HepG2 (cell line): ENCODE measurements at regions not wholly inside any gene's neighbourhood (a gene's known extent, or its start where the extent isn't known, plus 50 kb on each side); places are given as distances from the start of the nearest gene placed in this dataset.

ENCODE experiments used
- ATAC-seq: fragments of 200-7000 bp; cut with Tn5 transposase; 3 replicates; pipeline ENCODE4 v1.9.1; 2020; ENCODE audit warnings: mild to moderate bottlenecking, moderate library complexity
- BruUV-seq: library from RNA; stranded (reverse); fragments of 400-500 nt; replicated peaks from 2 replicates; lab custom pipeline; 2021; lab: Mats Ljungman, UMichigan
- CTCF ChIA-PET: fragments of 300-600 bp; formaldehyde crosslinking; extraction: SDS; loops from one replicate; lab custom pipeline; 2021; ENCODE audit warnings: low total read pairs, inconsistent platforms, low intra/inter-chr PET ratio; lab: Yijun Ruan, JAX
- POLR2A ChIA-PET: fragments of 350-600 bp; sonication (Branson Sonifier 250); formaldehyde crosslinking; loops from one replicate; lab custom pipeline; 2020; ENCODE audit warnings: antibody characterized with exemption, inconsistent platforms; lab: Yijun Ruan, JAX
- DNase-seq: peaks from one replicate; pipeline ENCODE4 v3.0.0-alpha.2; 2015; ENCODE audit warnings: low spot score
- FAIRE-seq: peaks from 3 replicates; lab custom pipeline; 2011; peaks lifted over from hg19 to GRCh38; lab: Jason Lieb, UNC
- H2AFZ ChIP-seq: one replicate; pipeline ENCODE4 v1.6.1; 2011; ENCODE audit warnings: low read length, inconsistent platforms
- H3K27ac ChIP-seq: fragments of 300-600 bp; 3 replicates; pipeline ENCODE4 v1.8.0; 2011; ENCODE audit warnings: mixed run types, mild to moderate bottlenecking, mixed read lengths, low read length, inconsistent platforms; ENCODE audit not compliant: insufficient read depth; ENCODE audit errors: extremely low read length
- H3K27me3 ChIP-seq, 2 experiments: fragments of 200-600 bp in 1 of 2; 2 replicates in 1 of 2; 3 replicates in 1 of 2; pipeline versions ENCODE4 v1.6.0 to v1.8.0; 2011; ENCODE audit warnings: low read length in 2 of 2, mild to moderate bottlenecking in 2 of 2, moderate library complexity in 2 of 2, inconsistent platforms in 1 of 2; ENCODE audit not compliant: insufficient read depth in 2 of 2, control insufficient read depth in 1 of 2
- H3K36me3 ChIP-seq, 2 experiments: fragments of 200-600 bp in 1 of 2; replicated peaks in 1 of 2; 2 replicates in 1 of 2; 3 replicates in 1 of 2; pipeline versions ENCODE4 v1.5.1 to v1.8.0; 2011; ENCODE audit warnings: low read length in 2 of 2, inconsistent platforms in 1 of 2; ENCODE audit not compliant: insufficient read depth in 2 of 2, control insufficient read depth in 1 of 2
- H3K4me1 ChIP-seq: 2 replicates; pipeline ENCODE4 v1.5.1; 2012; ENCODE audit warnings: low read length, inconsistent platforms; ENCODE audit not compliant: insufficient read depth
- H3K4me2 ChIP-seq: 2 replicates; pipeline ENCODE4 v1.6.0; 2011; ENCODE audit warnings: low read depth, low read length, inconsistent platforms
- H3K4me3 ChIP-seq, 3 experiments: fragments of 200-600 bp in 1 of 3; sonication (generic), shearing (Covaris generic) in 1 of 3; replicated peaks in 1 of 3; 2 replicates each; pipeline ENCODE4 v1.5.1; 2011 to 2016; ENCODE audit warnings: low read length in 3 of 3, inconsistent platforms in 2 of 3, low read depth in 2 of 3, mild to moderate bottlenecking in 2 of 3, control low read depth in 1 of 3, mixed read lengths in 1 of 3; ENCODE audit not compliant: insufficient read depth in 1 of 3
- H3K79me2 ChIP-seq: one replicate; pipeline ENCODE4 v1.6.1; 2011; ENCODE audit warnings: low read length, inconsistent platforms; ENCODE audit not compliant: insufficient read depth
- H3K9ac ChIP-seq: 2 replicates; pipeline ENCODE4 v1.6.0; 2011; ENCODE audit warnings: mild to moderate bottlenecking, low read depth, low read length, inconsistent platforms; ENCODE audit not compliant: insufficient read depth
- H3K9me3 ChIP-seq: 2 replicates; pipeline ENCODE4 v1.5.1; 2012; ENCODE audit warnings: mild to moderate bottlenecking, low read length
- H4K20me1 ChIP-seq: 2 replicates; pipeline ENCODE4 v1.6.0; 2011; ENCODE audit warnings: inconsistent platforms, mild to moderate bottlenecking, low read length, moderate library complexity; ENCODE audit not compliant: insufficient read depth
- ATM ChIP-seq: fragments of 450-650 bp; IDR thresholded peaks from 2 replicates; pipeline ENCODE4 v1.7.1; 2017; ENCODE audit warnings: mild to moderate bottlenecking, borderline replicate concordance
- CENPT ChIP-seq: sonication (generic); formaldehyde crosslinking; IDR thresholded peaks from 2 replicates; pipeline ENCODE4 v1.8.0; 2022; ENCODE audit warnings: low read depth, mild to moderate bottlenecking, moderate library complexity, missing genetic modification reagents
- CTCF ChIP-seq: sonication (generic); formaldehyde crosslinking; IDR thresholded peaks from 2 replicates; pipeline ENCODE4 v1.5.0; 2020; ENCODE audit warnings: mild to moderate bottlenecking, missing genetic modification reagents, moderate library complexity
- ESRRA ChIP-seq: sonication (generic); formaldehyde crosslinking; IDR thresholded peaks from 2 replicates; pipeline ENCODE4 v1.5.1; 2020; ENCODE audit warnings: mild to moderate bottlenecking, low read depth, missing genetic modification reagents
- MAFK ChIP-seq, 2 experiments: IDR thresholded peaks in 1 of 2; conservative IDR thresholded peaks in 1 of 2; 2 replicates each; pipeline ENCODE4 v1.6.1; 2011; ENCODE audit warnings: improper control_type of control experiment in 2 of 2, low read length in 2 of 2
- STAG1 ChIP-seq: sonication (generic); formaldehyde crosslinking; IDR thresholded peaks from 2 replicates; pipeline ENCODE4 v1.4.0; 2020; ENCODE audit warnings: missing genetic modification reagents
- ZNF546 ChIP-seq: sonication (generic); formaldehyde crosslinking; conservative IDR thresholded peaks from 2 replicates; pipeline ENCODE4 v1.8.1; 2023; ENCODE audit warnings: mild to moderate bottlenecking, missing genetic modification reagents
- WGBS: methylation state at CpG from one replicate; pipeline ENCODE4 v1.1.6; 2017; ENCODE audit warnings: low lambda C conversion rate; 5-methylcytosine and 5-hydroxymethylcytosine counted together
- in situ Hi-C: cut with HindIII; loops from 2 replicates; pipeline ENCODE4 v1.10.0; 2017; ENCODE audit warnings: low pct_unique_long_range_greater_than_20kb; ENCODE audit not compliant: extremely low pct_ligation_motif_present
- intact Hi-C: fragments of 100-400 bp; cut with micrococcal nuclease; formaldehyde crosslinking; loops from one replicate; pipeline ENCODE4 v1.10.0; 2022; ENCODE audit not compliant: unreplicated experiment
- TF ChIP-seq, protein P1 (sequence below): sonication (generic); formaldehyde crosslinking; IDR thresholded peaks from 2 replicates; pipeline ENCODE4 v1.4.0; 2020; ENCODE audit warnings: missing genetic modification reagents, low read depth, mild to moderate bottlenecking, borderline replicate concordance

DNA sequence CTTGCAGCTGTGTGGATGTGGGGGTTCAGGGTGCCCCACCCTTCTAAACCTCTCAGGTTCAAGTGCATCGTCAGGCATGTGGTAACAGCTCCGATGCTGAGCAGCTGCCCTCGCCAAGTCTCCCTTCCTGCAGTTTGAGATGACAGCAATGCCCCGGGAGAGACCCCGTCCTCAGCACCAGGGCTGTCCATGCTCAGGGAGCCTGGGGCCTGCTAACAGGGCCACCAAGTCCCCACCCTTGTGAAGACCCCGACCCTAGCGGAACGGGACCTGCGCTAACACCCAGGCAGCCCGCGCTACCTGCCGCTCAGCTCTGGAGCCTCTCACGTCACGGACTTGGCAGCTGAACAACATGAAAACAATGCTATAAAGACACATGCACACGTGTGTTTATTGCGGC is 159.2 kb upstream of the C1orf174 start:
- ChIA-PET CTCF (no interaction called here), POLR2A (no interaction called here)
- H3K9ac ChIP-seq, result no peak overlapping the region
- ATAC-seq, result no peak
- H3K79me2 ChIP-seq, result no peaks in the 10 kb centered on the region
- peaks cover 8 to 30% of the 10 kb centered on the region in 2 experiments; a peak in 4 of 5 replicates for H3K27me3 ChIP-seq
- H3K4me2 ChIP-seq, result no peak overlapping the region
- WGBS, result 47% methylated on average over 13 of the region's 16 CpGs
- in situ Hi-C loops (loop anchor here (25.0 kb wide), 1 partner anchor 147 kb away; the partner anchor contains the start of gene C1orf174), intact Hi-C loops (no loop called here)
- no peak overlapping the region for H2AFZ ChIP-seq
- no peak overlapping the region for H3K4me3 ChIP-seq
- H3K27ac ChIP-seq, result no peak overlapping the region
- H3K9me3 ChIP-seq, result no peaks in the 10 kb centered on the region
- no peak for FAIRE-seq
- TF ChIP-seq MAFK (conservative IDR thresholded peaks at IDR 0.05 in 1 of 2, IDR thresholded peaks at IDR 0.05 in 1 of 2; ENCODE audit: low read length in 2 of 2) (no peak), ZNF546 (CRISPR knock-in tag) (no peak), ATM (no peak), ESRRA (CRISPR knock-in tag) (no peak)
- TF ChIP-seq, protein P1, sequence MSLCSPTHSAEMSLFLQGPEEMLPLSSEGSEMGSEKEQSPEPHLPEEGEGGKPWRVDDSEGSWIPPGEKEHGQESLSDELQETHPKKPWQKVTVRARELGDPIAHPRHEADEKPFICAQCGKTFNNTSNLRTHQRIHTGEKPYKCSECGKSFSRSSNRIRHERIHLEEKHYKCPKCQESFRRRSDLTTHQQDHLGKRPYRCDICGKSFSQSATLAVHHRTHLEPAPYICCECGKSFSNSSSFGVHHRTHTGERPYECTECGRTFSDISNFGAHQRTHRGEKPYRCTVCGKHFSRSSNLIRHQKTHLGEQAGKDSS (CRISPR knock-in tag), result no peak
- no peaks in the 10 kb centered on the region for H3K36me3 ChIP-seq
- no TSS peak for BruUV-seq
- H3K4me1 ChIP-seq, result no peaks in the 10 kb centered on the region
- no peak for DNase-seq
- H4K20me1 ChIP-seq, result no peaks in the 10 kb centered on the region

DNA sequence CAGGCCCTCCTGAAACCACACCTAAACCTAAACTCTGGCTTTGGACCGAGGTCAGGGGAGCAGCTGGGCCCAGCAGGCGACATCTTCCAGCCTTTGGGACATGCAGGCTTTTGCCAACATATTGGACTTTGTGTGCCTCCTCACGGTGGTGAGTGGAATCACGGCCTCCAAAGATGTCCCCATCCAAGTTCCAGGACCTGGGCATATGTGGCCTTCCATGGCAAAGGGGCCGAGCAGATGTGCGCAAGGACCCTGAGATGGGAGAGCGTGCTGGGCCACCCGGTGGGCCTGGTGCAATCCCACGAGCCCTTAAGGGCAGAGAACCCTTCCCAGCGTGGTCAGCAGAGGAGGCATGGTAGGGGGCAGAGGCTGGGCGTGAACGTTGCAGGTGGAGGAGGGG is 160.8 kb upstream of the C1orf174 start:
- Histone ChIP-seq H4K20me1 (no peaks in the 10 kb centered on the region), H3K4me1 (no peaks in the 10 kb centered on the region), H3K27ac (no peak overlapping the region), H3K9me3 (peaks cover 8% of the 10 kb centered on the region), H3K9ac (no peak overlapping the region), H3K27me3 (peaks cover 6 to 16% of the 10 kb centered on the region in 2 experiments; a peak in 4 of 5 replicates), H3K4me2 (no peak overlapping the region), H3K79me2 (no peaks in the 10 kb centered on the region), H2AFZ (no peak overlapping the region), H3K4me3 (no peak overlapping the region), H3K36me3 (no peaks in the 10 kb centered on the region)
- FAIRE-seq (no peak), ATAC-seq (peak; percentile 26; the same call in 2 of the 3 replicates), DNase-seq (no peak)
- POLR2A ChIA-PET, result no interaction called here
- CTCF ChIA-PET, result no interaction called here
- no CpG with 5 or more reads among the region's 12 CpGs for WGBS
- no TSS peak for BruUV-seq
- in situ Hi-C loops, result loop anchor here (25.0 kb wide), 1 partner anchor 149 kb away; the partner anchor contains the start of gene C1orf174
- TF ChIP-seq CENPT (CRISPR knock-in tag) (no peak), CTCF (CRISPR knock-in tag) (peak; percentile 40), STAG1 (CRISPR knock-in tag) (peak; percentile 45)
- intact Hi-C loops, result no loop called here
